Panc1 (cell line): ENCODE measurements at regions not wholly inside any gene's neighbourhood (a gene's known extent, or its start where the extent isn't known, plus 50 kb on each side); places are given as distances from the start of the nearest gene placed in this dataset.

Experiments
- ATAC-seq: fragments of 200-7000 bp; cut with Tn5 transposase; 2 replicates; pipeline ENCODE4 v1.9.1; 2020; ENCODE audit warnings: mild to moderate bottlenecking, moderate library complexity
- BruUV-seq: library from RNA; stranded (reverse); fragments of 400-500 nt; replicated peaks from 2 replicates; lab custom pipeline; 2021; lab: Mats Ljungman, UMichigan
- CTCF ChIA-PET: fragments of 300-600 bp; sonication (Branson Sonifier 250); formaldehyde crosslinking; loops from one replicate; lab custom pipeline; 2022; ENCODE audit warnings: antibody characterized with exemption; lab: Charles Lee
- POLR2A ChIA-PET: fragments of 300-600 bp; sonication (Branson Sonifier 250); formaldehyde crosslinking; loops from one replicate; lab custom pipeline; 2022; ENCODE audit warnings: antibody characterized with exemption; lab: Charles Lee
- DNase-seq: peaks from one replicate; pipeline ENCODE4 v3.0.0-alpha.2; 2010; ENCODE audit warnings: low read depth, low spot score
- H3K27ac ChIP-seq: 2 replicates; pipeline ENCODE4 v1.5.1; 2011; ENCODE audit warnings: mild to moderate bottlenecking, low read length, inconsistent platforms
- H3K27me3 ChIP-seq: fragments of 200-500 bp; sonication (Bioruptor generic); 2 replicates; pipeline ENCODE4 v1.6.0; 2014; ENCODE audit warnings: low read length, inconsistent platforms; ENCODE audit not compliant: control insufficient read depth, insufficient read depth
- H3K36me3 ChIP-seq: fragments of 200-500 bp; sonication (Bioruptor generic); 2 replicates; pipeline ENCODE4 v1.5.1; 2014; ENCODE audit warnings: inconsistent platforms, mild to moderate bottlenecking, low read length, moderate library complexity; ENCODE audit not compliant: control insufficient read depth, insufficient read depth
- H3K4me1 ChIP-seq: 2 replicates; pipeline ENCODE4 v1.5.1; 2011; ENCODE audit warnings: inconsistent platforms, mild to moderate bottlenecking, low read length, moderate library complexity; ENCODE audit not compliant: control insufficient read depth, insufficient read depth
- H3K4me3 ChIP-seq, 2 experiments: 2 replicates each; pipeline ENCODE4 v1.5.1; 2011 to 2012; ENCODE audit warnings: low read depth in 2 of 2, low read length in 2 of 2, mild to moderate bottlenecking in 2 of 2, inconsistent platforms in 1 of 2, moderate library complexity in 1 of 2
- H3K9me3 ChIP-seq: fragments of 200-500 bp; sonication (Bioruptor generic); 2 replicates; pipeline ENCODE4 v1.5.1; 2014; ENCODE audit warnings: low read depth, mild to moderate bottlenecking, inconsistent platforms, low read length, moderate library complexity; ENCODE audit not compliant: control insufficient read depth, insufficient read depth
- POLR2AphosphoS5 ChIP-seq: IDR thresholded peaks from 2 replicates; pipeline ENCODE4 v1.6.1; 2012; ENCODE audit warnings: mild to moderate bottlenecking, low read depth, low read length, moderate library complexity
- SIN3A ChIP-seq: IDR thresholded peaks from 2 replicates; pipeline ENCODE4 v1.6.1; 2012; ENCODE audit warnings: low read depth, mild to moderate bottlenecking, low read length, moderate library complexity, borderline replicate concordance; ENCODE audit not compliant: insufficient read depth
- TCF7L2 ChIP-seq: IDR thresholded peaks from 2 replicates; pipeline ENCODE4 v1.6.1; 2011; ENCODE audit warnings: mild to moderate bottlenecking, low read depth, low read length, inconsistent platforms
- in situ Hi-C: cut with HindIII; loops from 2 replicates; pipeline ENCODE4 v1.10.0; 2016; ENCODE audit warnings: low sequenced_read_pairs, low pct_unique_long_range_greater_than_20kb
- intact Hi-C: fragments of 100-400 bp; cut with micrococcal nuclease; formaldehyde crosslinking; loops from one replicate; pipeline ENCODE4 v1.10.0; 2022; ENCODE audit not compliant: unreplicated experiment
- TF ChIP-seq, protein P1 (sequence below): fragments of 450-650 bp; IDR thresholded peaks from 2 replicates; pipeline ENCODE4 v1.5.1; 2017; ENCODE audit warnings: mild to moderate bottlenecking
- TF ChIP-seq, protein P2 (sequence below), 2 experiments: IDR thresholded peaks; 2 replicates each; pipeline ENCODE4 v1.6.1; 2011 to 2012; ENCODE audit warnings: low read depth in 2 of 2, control low read depth in 1 of 2, low read length in 1 of 2, mild to moderate bottlenecking in 1 of 2, moderate library complexity in 1 of 2; ENCODE audit not compliant: insufficient read depth in 1 of 2

DNA sequence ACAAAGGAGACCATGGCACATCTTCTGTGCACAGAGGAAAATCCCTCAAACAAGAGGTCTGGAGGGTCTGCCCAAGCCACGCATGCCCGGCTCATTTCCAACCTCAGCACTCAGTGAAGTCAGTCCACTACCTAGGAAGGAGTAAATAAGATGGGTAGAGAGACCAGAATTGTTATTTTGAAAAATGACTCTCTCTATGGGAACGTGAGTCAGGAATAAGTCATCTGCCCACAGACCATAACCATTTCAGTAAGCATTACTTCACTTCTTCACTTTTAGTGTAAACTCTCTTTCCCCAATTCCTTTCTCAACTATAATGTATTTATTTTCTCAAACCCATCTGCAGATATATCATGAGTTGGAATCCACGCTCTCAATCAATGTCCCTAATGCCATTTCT lies 1039.9 kb upstream of the USP15 start:
- intact Hi-C loops, result no loop called here
- in situ Hi-C loops, result no loop called here
- no TSS peak for BruUV-seq
- ATAC-seq (no peak), DNase-seq (no peak)
- TF ChIP-seq SIN3A (no peak), POLR2AphosphoS5 (no peak), TCF7L2 (no peak)
- TF ChIP-seq, protein P1, sequence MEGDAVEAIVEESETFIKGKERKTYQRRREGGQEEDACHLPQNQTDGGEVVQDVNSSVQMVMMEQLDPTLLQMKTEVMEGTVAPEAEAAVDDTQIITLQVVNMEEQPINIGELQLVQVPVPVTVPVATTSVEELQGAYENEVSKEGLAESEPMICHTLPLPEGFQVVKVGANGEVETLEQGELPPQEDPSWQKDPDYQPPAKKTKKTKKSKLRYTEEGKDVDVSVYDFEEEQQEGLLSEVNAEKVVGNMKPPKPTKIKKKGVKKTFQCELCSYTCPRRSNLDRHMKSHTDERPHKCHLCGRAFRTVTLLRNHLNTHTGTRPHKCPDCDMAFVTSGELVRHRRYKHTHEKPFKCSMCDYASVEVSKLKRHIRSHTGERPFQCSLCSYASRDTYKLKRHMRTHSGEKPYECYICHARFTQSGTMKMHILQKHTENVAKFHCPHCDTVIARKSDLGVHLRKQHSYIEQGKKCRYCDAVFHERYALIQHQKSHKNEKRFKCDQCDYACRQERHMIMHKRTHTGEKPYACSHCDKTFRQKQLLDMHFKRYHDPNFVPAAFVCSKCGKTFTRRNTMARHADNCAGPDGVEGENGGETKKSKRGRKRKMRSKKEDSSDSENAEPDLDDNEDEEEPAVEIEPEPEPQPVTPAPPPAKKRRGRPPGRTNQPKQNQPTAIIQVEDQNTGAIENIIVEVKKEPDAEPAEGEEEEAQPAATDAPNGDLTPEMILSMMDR, result no peak
- TF ChIP-seq, protein P2, sequence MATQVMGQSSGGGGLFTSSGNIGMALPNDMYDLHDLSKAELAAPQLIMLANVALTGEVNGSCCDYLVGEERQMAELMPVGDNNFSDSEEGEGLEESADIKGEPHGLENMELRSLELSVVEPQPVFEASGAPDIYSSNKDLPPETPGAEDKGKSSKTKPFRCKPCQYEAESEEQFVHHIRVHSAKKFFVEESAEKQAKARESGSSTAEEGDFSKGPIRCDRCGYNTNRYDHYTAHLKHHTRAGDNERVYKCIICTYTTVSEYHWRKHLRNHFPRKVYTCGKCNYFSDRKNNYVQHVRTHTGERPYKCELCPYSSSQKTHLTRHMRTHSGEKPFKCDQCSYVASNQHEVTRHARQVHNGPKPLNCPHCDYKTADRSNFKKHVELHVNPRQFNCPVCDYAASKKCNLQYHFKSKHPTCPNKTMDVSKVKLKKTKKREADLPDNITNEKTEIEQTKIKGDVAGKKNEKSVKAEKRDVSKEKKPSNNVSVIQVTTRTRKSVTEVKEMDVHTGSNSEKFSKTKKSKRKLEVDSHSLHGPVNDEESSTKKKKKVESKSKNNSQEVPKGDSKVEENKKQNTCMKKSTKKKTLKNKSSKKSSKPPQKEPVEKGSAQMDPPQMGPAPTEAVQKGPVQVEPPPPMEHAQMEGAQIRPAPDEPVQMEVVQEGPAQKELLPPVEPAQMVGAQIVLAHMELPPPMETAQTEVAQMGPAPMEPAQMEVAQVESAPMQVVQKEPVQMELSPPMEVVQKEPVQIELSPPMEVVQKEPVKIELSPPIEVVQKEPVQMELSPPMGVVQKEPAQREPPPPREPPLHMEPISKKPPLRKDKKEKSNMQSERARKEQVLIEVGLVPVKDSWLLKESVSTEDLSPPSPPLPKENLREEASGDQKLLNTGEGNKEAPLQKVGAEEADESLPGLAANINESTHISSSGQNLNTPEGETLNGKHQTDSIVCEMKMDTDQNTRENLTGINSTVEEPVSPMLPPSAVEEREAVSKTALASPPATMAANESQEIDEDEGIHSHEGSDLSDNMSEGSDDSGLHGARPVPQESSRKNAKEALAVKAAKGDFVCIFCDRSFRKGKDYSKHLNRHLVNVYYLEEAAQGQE (IDR thresholded peaks at IDR 0.05; ENCODE audit: insufficient read depth in 1 of 2, low read depth in 2 of 2, low read length in 1 of 2), result no peak
- H3K27ac ChIP-seq, result no peak overlapping the region
- H3K9me3 ChIP-seq, result no peaks in the 10 kb centered on the region
- POLR2A ChIA-PET, result no interaction called here
- H3K4me1 ChIP-seq, result no peaks in the 10 kb centered on the region
- no peak overlapping the region for H3K4me3 ChIP-seq
- no peaks in the 10 kb centered on the region for H3K36me3 ChIP-seq
- H3K27me3 ChIP-seq, result no peaks in the 10 kb centered on the region
- CTCF ChIA-PET, result no interaction called here

DNA sequence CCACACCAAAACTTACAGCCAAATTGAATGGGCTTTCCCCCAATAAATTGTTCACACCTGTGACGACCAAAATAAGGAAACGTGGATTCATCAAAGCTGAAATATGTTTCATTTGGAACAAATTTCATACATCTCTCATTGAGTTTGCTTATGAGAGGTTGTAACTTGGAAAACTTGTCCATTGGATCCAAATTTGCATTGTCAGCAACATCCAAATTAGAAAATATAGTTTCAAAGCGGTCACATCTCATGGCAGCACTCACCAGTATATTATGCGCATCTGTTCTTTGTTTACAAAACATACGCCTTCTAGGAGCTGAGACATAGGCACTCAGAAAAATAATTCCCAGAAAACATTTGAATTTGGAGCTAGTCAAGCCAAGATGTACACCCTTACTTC lies 1028.2 kb upstream of the USP15 start:
- Histone ChIP-seq H3K36me3 (no peaks in the 10 kb centered on the region), H3K27me3 (no peaks in the 10 kb centered on the region), H3K4me3 (no peak overlapping the region), H3K27ac (no peak overlapping the region), H3K4me1 (no peaks in the 10 kb centered on the region), H3K9me3 (no peaks in the 10 kb centered on the region)
- DNase-seq, result no peak
- POLR2A ChIA-PET, result no interaction called here
- no peak for ATAC-seq
- no TSS peak for BruUV-seq
- CTCF ChIA-PET, result no interaction called here
- intact Hi-C loops (no loop called here), in situ Hi-C loops (no loop called here)
- no peak for TF ChIP-seq POLR2AphosphoS5
- TF ChIP-seq, protein P1, result no peak
- no peak for TF ChIP-seq TCF7L2
- TF ChIP-seq, protein P2 (IDR thresholded peaks at IDR 0.05; ENCODE audit: insufficient read depth in 1 of 2, low read depth in 2 of 2, low read length in 1 of 2), result no peak
- no peak for TF ChIP-seq SIN3A
